ENCODE measurements at regions not wholly inside any gene's neighbourhood (a gene's known extent, or its start where the extent isn't known, plus 50 kb on each side); places are given as distances from the start of the nearest gene placed in this dataset.
A peak's percentile ranks its signal among the peaks of the same experiment; 100 is the strongest.

DNA sequence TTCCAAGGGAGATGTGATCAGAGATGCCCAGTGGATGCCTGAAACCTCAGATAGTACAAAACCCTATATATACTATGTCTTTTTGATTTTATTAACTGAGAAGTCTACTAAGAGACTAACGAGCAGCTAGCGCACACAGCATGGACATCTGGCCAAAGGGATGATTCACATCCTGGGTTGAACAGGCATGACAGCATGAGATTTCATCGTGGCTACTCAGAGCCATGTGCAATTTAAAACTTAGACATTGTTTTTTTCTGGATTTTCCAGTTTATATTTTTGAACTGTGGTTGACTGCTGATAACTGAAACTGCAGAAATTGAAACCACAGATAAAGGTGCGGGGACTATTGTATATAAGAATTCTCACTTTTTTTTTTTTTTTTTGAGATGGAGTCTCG, 2252.9 kb upstream of the AGA start:
- intact Hi-C loops (cut with micrococcal nuclease): no loop called here
- no peak for TF ChIP-seq ZFX (IDR thresholded peaks at IDR 0.05)
- no peak for TF ChIP-seq FOSL1 (IDR thresholded peaks at IDR 0.05; ENCODE audit: low read depth)
- BruUV-seq (replicated peaks): no TSS peak

DNA sequence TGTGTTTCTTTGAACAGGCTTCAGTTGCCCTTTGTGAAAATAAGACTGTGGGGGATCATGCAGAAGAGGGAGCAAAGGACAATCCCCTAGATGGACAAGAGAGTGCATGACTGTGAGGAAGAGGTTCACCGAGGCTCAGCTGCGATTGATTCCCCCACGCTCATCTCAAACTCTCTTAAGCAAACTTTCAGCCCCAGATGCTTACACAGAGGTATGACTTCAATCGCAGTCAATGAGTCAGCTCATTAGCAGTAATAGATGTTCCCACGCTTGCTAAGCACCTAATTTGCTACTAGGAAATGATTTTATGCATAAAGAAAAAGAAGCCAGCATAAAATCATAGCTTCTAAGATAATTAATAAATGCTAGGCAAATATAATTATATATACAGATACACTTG, 2256.1 kb upstream of the AGA start:
- TF ChIP-seq, protein P1, sequence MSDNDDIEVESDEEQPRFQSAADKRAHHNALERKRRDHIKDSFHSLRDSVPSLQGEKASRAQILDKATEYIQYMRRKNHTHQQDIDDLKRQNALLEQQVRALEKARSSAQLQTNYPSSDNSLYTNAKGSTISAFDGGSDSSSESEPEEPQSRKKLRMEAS (IDR thresholded peaks at IDR 0.05): no peak
- no peak for TF ChIP-seq SP1 (IDR thresholded peaks at IDR 0.05; ENCODE audit: low read depth)
- TF ChIP-seq ELF1 (IDR thresholded peaks at IDR 0.05; ENCODE audit: borderline replicate concordance, low read depth): no peak
- no peak for TF ChIP-seq YY1 (IDR thresholded peaks at IDR 0.05; ENCODE audit: extremely low read depth, insufficient replicate concordance, low read depth, low read length)
- TF ChIP-seq EZH2phosphoT487 (IDR thresholded peaks at IDR 0.05; ENCODE audit: borderline replicate concordance): no peak
- TF ChIP-seq, protein P2, sequence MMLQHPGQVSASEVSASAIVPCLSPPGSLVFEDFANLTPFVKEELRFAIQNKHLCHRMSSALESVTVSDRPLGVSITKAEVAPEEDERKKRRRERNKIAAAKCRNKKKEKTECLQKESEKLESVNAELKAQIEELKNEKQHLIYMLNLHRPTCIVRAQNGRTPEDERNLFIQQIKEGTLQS (IDR thresholded peaks at IDR 0.05): no peak
- no peak overlapping the region for H3K4me2 ChIP-seq (ENCODE audit: low read length)
- no peaks in the 10 kb centered on the region for H4K20me1 ChIP-seq (ENCODE audit: insufficient read depth)
- ChIA-PET RAD21 (ENCODE audit: low non-redundant PET in 1 of 2, low total read pairs in 2 of 2, uncharacterized antibody in 2 of 2, unreplicated experiment in 2 of 2) (no interaction called here), POLR2A (no interaction called here), CTCF (no interaction called here)
- H3K27ac ChIP-seq (ENCODE audit: low read depth, low read length): no peak overlapping the region
- ATAC-seq: no peak
- H3K4me3 ChIP-seq (replicated peaks in 1 of 2; ENCODE audit: low read depth in 1 of 2, low read length in 2 of 2): no peak overlapping the region
- H2AFZ ChIP-seq (ENCODE audit: low read depth, low read length, poor library complexity, severe bottlenecking): no peak overlapping the region
- DNase-seq (ENCODE audit: low read depth, low spot score): no peak
- H3K9me3 ChIP-seq (ENCODE audit: control insufficient read depth in 1 of 2, insufficient read depth in 1 of 2, low read depth in 1 of 2, low read length in 2 of 2): no peaks in the 10 kb centered on the region
- no peaks in the 10 kb centered on the region for H3K36me3 ChIP-seq (ENCODE audit: control insufficient read depth in 1 of 2, insufficient read depth in 2 of 2, low read length in 2 of 2)
- H3K9me2 ChIP-seq (ENCODE audit: insufficient read depth): no peaks in the 10 kb centered on the region
- no peaks in the 10 kb centered on the region for H3K27me3 ChIP-seq (ENCODE audit: insufficient read depth, low read length)
- no peak overlapping the region for H3K9ac ChIP-seq (ENCODE audit: low read length)
- intact Hi-C loops (cut with micrococcal nuclease): no loop called here
- H3K79me2 ChIP-seq (ENCODE audit: insufficient read depth, low read length): no peaks in the 10 kb centered on the region
- no peaks in the 10 kb centered on the region for H3K4me1 ChIP-seq (ENCODE audit: control insufficient read depth in 1 of 2, insufficient read depth in 2 of 2, low read length in 2 of 2)
- BruUV-seq (replicated peaks): no TSS peak

More for the DNA sequence above, 2252.9 kb upstream of the AGA start:
- CTCF ChIA-PET: no interaction called here
- no peaks in the 10 kb centered on the region for H3K27me3 ChIP-seq (ENCODE audit: insufficient read depth, low read length)
- no peak overlapping the region for H3K4me2 ChIP-seq (ENCODE audit: low read length)
- peak overlapping the region; percentile 30 for H2AFZ ChIP-seq (ENCODE audit: low read depth, low read length, poor library complexity, severe bottlenecking)
- H3K4me3 ChIP-seq (replicated peaks in 1 of 2; ENCODE audit: low read depth in 1 of 2, low read length in 2 of 2): no peak overlapping the region
- H3K27ac ChIP-seq (ENCODE audit: low read depth, low read length): no peak overlapping the region
- ATAC-seq: no peak
- no peaks in the 10 kb centered on the region for H3K4me1 ChIP-seq (ENCODE audit: control insufficient read depth in 1 of 2, insufficient read depth in 2 of 2, low read length in 2 of 2)
- no peaks in the 10 kb centered on the region for H4K20me1 ChIP-seq (ENCODE audit: insufficient read depth)
- H3K9me2 ChIP-seq (ENCODE audit: insufficient read depth): no peaks in the 10 kb centered on the region
- POLR2A ChIA-PET: no interaction called here
- H3K9me3 ChIP-seq (ENCODE audit: control insufficient read depth in 1 of 2, insufficient read depth in 1 of 2, low read depth in 1 of 2, low read length in 2 of 2): no peaks in the 10 kb centered on the region
- RAD21 ChIA-PET (ENCODE audit: low non-redundant PET in 1 of 2, low total read pairs in 2 of 2, uncharacterized antibody in 2 of 2, unreplicated experiment in 2 of 2): no interaction called here
- no peak for DNase-seq (ENCODE audit: low read depth, low spot score)
- H3K79me2 ChIP-seq (ENCODE audit: insufficient read depth, low read length): no peaks in the 10 kb centered on the region
- no peaks in the 10 kb centered on the region for H3K36me3 ChIP-seq (ENCODE audit: control insufficient read depth in 1 of 2, insufficient read depth in 2 of 2, low read length in 2 of 2)
- H3K9ac ChIP-seq (ENCODE audit: low read length): no peak overlapping the region

Measured in HCT116 (cell line).